ENCODE measurements at regions not wholly inside any gene's neighbourhood (a gene's known extent, or its start where the extent isn't known, plus 50 kb on each side); places are given as distances from the start of the nearest gene placed in this dataset.

DNA sequence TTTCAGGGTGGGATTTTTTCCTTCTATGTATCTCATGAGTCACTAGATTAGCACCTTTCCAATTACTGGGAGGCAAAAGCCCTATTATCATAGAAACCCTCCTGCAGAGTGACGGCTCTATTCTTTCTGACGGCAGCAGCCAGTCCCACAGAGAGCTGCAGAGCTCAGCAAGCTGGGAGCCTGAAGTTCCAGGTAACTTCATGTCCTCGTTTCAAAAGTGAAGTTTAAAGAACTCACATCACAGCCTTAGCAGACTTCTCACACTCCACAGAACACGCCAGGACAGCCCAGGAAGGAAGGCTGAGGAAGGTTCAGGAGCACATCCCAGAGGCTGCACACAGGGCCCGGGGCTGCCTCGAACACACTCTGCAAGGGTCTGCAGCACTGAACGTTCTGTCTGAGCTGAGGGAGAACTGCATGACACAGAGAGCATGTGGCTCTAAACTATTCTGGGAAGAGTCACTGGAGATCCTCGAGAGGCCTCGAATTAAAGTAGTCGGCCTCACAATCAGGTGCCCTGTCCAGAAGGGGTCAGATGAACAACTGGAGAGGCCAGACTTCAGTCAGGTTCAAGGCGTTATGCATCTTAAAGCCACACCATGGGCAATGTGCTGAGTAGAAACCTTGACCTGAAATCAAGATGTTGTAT, 104.2 kb upstream of the DRD2 start:
- Histone ChIP-seq H3K36me3 (ENCODE audit: low read depth, missing control alignments) (no peaks in the 10 kb centered on the region), H3K9me3 (no peaks in the 10 kb centered on the region), H3K27ac (no peak overlapping the region), H3K4me1 (no peaks in the 10 kb centered on the region), H3K27me3 (no peaks in the 10 kb centered on the region), H3K4me3 (no peak overlapping the region)
- 63 to 81% methylated on average over 8 to 11 of the region's 11 CpGs for WGBS, 2 donors
- TF ChIP-seq, protein P1, sequence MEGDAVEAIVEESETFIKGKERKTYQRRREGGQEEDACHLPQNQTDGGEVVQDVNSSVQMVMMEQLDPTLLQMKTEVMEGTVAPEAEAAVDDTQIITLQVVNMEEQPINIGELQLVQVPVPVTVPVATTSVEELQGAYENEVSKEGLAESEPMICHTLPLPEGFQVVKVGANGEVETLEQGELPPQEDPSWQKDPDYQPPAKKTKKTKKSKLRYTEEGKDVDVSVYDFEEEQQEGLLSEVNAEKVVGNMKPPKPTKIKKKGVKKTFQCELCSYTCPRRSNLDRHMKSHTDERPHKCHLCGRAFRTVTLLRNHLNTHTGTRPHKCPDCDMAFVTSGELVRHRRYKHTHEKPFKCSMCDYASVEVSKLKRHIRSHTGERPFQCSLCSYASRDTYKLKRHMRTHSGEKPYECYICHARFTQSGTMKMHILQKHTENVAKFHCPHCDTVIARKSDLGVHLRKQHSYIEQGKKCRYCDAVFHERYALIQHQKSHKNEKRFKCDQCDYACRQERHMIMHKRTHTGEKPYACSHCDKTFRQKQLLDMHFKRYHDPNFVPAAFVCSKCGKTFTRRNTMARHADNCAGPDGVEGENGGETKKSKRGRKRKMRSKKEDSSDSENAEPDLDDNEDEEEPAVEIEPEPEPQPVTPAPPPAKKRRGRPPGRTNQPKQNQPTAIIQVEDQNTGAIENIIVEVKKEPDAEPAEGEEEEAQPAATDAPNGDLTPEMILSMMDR (IDR thresholded peaks at IDR 0.05), result no peak
- TF ChIP-seq POLR2A (IDR thresholded peaks at IDR 0.05), result no peak
- intact Hi-C loops (cut with DNase I; ENCODE audit: low total_unique reads), result no loop called here
- no peak for DNase-seq

DNA sequence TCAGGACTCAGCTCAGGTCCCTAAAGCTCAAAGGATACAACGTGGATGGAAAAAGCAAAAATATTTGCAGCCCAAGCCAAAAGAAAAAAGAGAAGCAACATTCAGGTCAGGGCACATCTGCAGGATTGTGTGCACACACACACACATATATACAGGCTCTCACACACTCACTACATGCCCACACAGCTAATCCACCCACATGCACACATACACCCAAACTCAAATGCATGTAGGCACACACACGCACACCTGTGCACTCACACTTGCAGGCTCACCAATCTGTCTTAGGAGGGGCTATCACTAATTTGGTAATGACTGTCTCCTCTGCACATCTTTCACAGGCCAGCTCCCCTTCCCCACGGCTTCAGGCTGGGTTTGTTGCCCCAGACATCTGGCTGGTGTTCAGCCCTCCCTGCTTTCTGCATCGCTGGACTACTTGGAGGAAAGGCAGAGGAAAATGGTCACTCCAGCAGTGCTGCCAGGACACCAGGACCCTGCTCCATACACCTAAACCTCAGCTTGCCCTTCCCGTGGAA, 103.6 kb upstream of the DRD2 start:
- Histone ChIP-seq H3K4me1 (no peaks in the 10 kb centered on the region), H3K4me3 (no peak overlapping the region), H3K36me3 (ENCODE audit: low read depth, missing control alignments) (no peaks in the 10 kb centered on the region), H3K9me3 (no peaks in the 10 kb centered on the region), H3K27me3 (no peaks in the 10 kb centered on the region), H3K27ac (no peak overlapping the region)
- no peak for TF ChIP-seq POLR2A (IDR thresholded peaks at IDR 0.05)
- TF ChIP-seq, protein P1 (IDR thresholded peaks at IDR 0.05), result no peak
- intact Hi-C loops (cut with DNase I; ENCODE audit: low total_unique reads), result no loop called here
- no peak for DNase-seq
- 54 to 58% methylated on average over 5 of the region's 5 CpGs for WGBS, 2 donors

DNA sequence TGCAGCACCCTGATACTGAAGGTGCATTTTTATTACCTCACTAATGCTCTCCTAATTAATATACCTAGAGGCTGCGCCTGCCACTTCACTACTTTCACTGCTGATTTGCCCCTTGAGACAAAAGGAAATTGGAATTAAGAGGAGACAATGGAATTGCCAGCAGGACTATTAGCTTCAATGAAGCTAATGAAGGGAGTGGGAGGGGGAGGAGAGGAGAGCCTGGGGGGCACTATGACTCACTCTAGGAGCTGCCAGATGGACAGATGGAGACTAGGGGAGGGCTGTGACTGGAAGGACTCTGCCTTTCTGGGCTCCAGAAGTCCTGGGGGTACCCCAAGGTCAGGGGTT, 102.8 kb upstream of the DRD2 start:
- no peaks in the 10 kb centered on the region for H3K4me1 ChIP-seq
- no peak overlapping the region for H3K27ac ChIP-seq
- TF ChIP-seq POLR2A (IDR thresholded peaks at IDR 0.05), result no peak
- TF ChIP-seq, protein P1 (IDR thresholded peaks at IDR 0.05), result no peak
- H3K9me3 ChIP-seq, result no peaks in the 10 kb centered on the region
- H3K4me3 ChIP-seq, result no peak overlapping the region
- no peaks in the 10 kb centered on the region for H3K27me3 ChIP-seq
- DNase-seq, result no peak
- no peaks in the 10 kb centered on the region for H3K36me3 ChIP-seq (ENCODE audit: low read depth, missing control alignments)
- intact Hi-C loops (cut with DNase I; ENCODE audit: low total_unique reads), result no loop called here
- 69 to 81% methylated on average over 1 of the region's 1 CpG for WGBS, 2 donors

DNA sequence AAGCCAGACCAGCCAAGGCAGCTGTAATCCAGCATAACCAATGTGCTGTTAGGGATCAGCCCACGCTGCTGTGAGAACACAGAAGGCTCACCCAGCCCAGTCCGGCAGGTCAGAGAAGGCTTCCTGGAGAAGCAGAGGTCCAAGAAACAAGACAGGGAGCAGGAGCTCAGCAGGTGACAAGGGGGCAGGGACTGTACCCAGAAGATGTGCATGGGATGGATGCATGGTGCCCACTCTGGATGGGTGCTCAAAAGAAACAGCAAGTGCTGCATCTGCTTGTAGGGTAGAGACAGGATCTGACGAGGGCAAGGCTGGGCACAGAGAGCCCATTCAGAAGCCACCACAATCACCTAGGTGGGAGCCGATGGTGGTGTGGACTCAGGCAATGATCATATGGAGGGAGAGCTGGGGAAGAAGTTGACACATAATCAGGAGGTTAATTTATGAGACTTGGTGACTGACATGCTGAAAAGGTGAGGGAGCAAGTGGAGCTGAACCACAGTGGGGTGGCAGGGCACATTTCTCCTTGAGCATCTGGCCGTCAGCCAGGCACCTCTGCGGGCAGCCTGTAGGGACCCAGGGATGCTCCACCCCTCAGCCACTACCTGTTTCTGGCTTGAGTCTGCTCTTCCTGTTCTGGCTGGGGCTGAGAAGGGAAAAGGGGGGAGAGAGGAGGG, 102.3 kb upstream of the DRD2 start:
- no peak for DNase-seq
- 61 to 78% methylated on average over 6 of the region's 6 CpGs for WGBS, 2 donors
- intact Hi-C loops (cut with DNase I; ENCODE audit: low total_unique reads), result no loop called here

More for the DNA sequence above, 102.3 kb upstream of the DRD2 start:
- H3K36me3 ChIP-seq (ENCODE audit: low read depth, missing control alignments), result no peaks in the 10 kb centered on the region
- TF ChIP-seq, protein P1 (IDR thresholded peaks at IDR 0.05), result no peak
- no peak for TF ChIP-seq POLR2A (IDR thresholded peaks at IDR 0.05)
- H3K4me1 ChIP-seq, result no peaks in the 10 kb centered on the region
- H3K9me3 ChIP-seq, result no peaks in the 10 kb centered on the region
- no peak overlapping the region for H3K4me3 ChIP-seq
- H3K27ac ChIP-seq, result no peak overlapping the region
- H3K27me3 ChIP-seq, result no peaks in the 10 kb centered on the region
